GM23338 (cell line): ENCODE measurements at regions not wholly inside any gene's neighbourhood (a gene's known extent, or its start where the extent isn't known, plus 50 kb on each side); places are given as distances from the start of the nearest gene placed in this dataset.

Experiments
- ATAC-seq: fragments of 200-7000 bp; cut with Tn5 transposase; 3 replicates; pipeline ENCODE4 v1.9.1; 2020
- DNase-seq: peaks from one replicate; pipeline ENCODE4 v3.0.0-alpha.2; 2015; ENCODE audit warnings: low spot score
- H2AFZ ChIP-seq: fragments of 200-600 bp; sonication (generic); 2 replicates; pipeline ENCODE4 v1.8.0; 2016; ENCODE audit warnings: antibody characterized with exemption, mild to moderate bottlenecking, moderate library complexity
- H3F3A ChIP-seq: fragments of 200-600 bp; sonication (generic); replicated peaks from 2 replicates; pipeline ENCODE4 v1.8.0; 2017; ENCODE audit warnings: antibody characterized with exemption, mixed run types, low read depth
- H3K27ac ChIP-seq: fragments of 200-600 bp; sonication (generic); 2 replicates; pipeline ENCODE4 v1.6.1; 2016; ENCODE audit warnings: low read depth
- H3K27me3 ChIP-seq: fragments of 200-600 bp; sonication (generic); 2 replicates; pipeline ENCODE4 v1.8.0; 2016; ENCODE audit warnings: mild to moderate bottlenecking, mixed run types, moderate library complexity; ENCODE audit not compliant: insufficient read depth
- H3K36me3 ChIP-seq: fragments of 200-600 bp; sonication (generic); 2 replicates; pipeline ENCODE4 v1.8.0; 2016; ENCODE audit warnings: mild to moderate bottlenecking; ENCODE audit not compliant: insufficient read depth
- H3K4me1 ChIP-seq: fragments of 200-600 bp; sonication (generic); 2 replicates; pipeline ENCODE4 v1.8.0; 2016; ENCODE audit warnings: mild to moderate bottlenecking, moderate library complexity; ENCODE audit not compliant: insufficient read depth
- H3K4me2 ChIP-seq: fragments of 200-600 bp; sonication (generic); 2 replicates; pipeline ENCODE4 v1.7.1; 2017; ENCODE audit warnings: mixed run types
- H3K4me3 ChIP-seq: fragments of 200-600 bp; sonication (generic); 2 replicates; pipeline ENCODE4 v1.6.1; 2016; ENCODE audit warnings: mixed run types
- H3K79me2 ChIP-seq: fragments of 200-600 bp; sonication (generic); replicated peaks from 2 replicates; pipeline ENCODE4 v1.8.0; 2017; ENCODE audit warnings: mild to moderate bottlenecking; ENCODE audit not compliant: insufficient read depth
- H3K9me2 ChIP-seq: fragments of 200-600 bp; sonication (generic); 2 replicates; pipeline ENCODE4 v1.8.0; 2017; ENCODE audit not compliant: insufficient read depth
- H4K20me1 ChIP-seq: fragments of 200-600 bp; sonication (generic); replicated peaks from 2 replicates; pipeline ENCODE4 v1.8.0; 2017; ENCODE audit warnings: mild to moderate bottlenecking; ENCODE audit not compliant: insufficient read depth
- H3K27ac Mint-ChIP-seq: 2 replicates; pipeline ENCODE4 v1.8.0; 2020; ENCODE audit warnings: inconsistent platforms, mild to moderate bottlenecking, moderate library complexity, mixed read lengths
- H3K27me3 Mint-ChIP-seq: 3 replicates; pipeline ENCODE4 v1.8.0; 2022; ENCODE audit warnings: low read depth, mild to moderate bottlenecking, moderate library complexity, mixed read lengths, inconsistent platforms; ENCODE audit not compliant: insufficient read depth, poor library complexity
- H3K36me3 Mint-ChIP-seq: 3 replicates; pipeline ENCODE4 v1.8.0; 2021; ENCODE audit warnings: low read depth, mild to moderate bottlenecking, inconsistent platforms, moderate library complexity, mixed read lengths
- H3K4me1 Mint-ChIP-seq: 3 replicates; pipeline ENCODE4 v1.8.0; 2020; ENCODE audit warnings: mild to moderate bottlenecking, inconsistent platforms, mixed read lengths
- H3K4me3 Mint-ChIP-seq: 3 replicates; pipeline ENCODE4 v1.8.0; 2021; ENCODE audit warnings: moderate library complexity, mild to moderate bottlenecking, inconsistent platforms, mixed read lengths
- H3K9me3 Mint-ChIP-seq: 3 replicates; pipeline ENCODE4 v1.8.0; 2020; ENCODE audit warnings: moderate library complexity, mild to moderate bottlenecking, inconsistent platforms, mixed read lengths
- CREB1 ChIP-seq: fragments of 250-450 bp; sonication (Bioruptor Pico); IDR thresholded peaks from 2 replicates; pipeline ENCODE4 v1.5.0; 2020; ENCODE audit warnings: low read depth, mild to moderate bottlenecking, moderate library complexity
- CTCF ChIP-seq, 2 experiments: fragments of 200-600 bp in 1 of 2; sonication (generic) in 1 of 2; conservative IDR thresholded peaks; 2 replicates each; pipeline versions ENCODE4 v1.5.1 to v1.6.1; 2016 to 2017; ENCODE audit warnings: antibody characterized with exemption in 2 of 2, low read depth in 2 of 2, mild to moderate bottlenecking in 2 of 2, moderate library complexity in 1 of 2
- ETS1 ChIP-seq: IDR thresholded peaks from 2 replicates; pipeline ENCODE4 v1.6.1; 2016; ENCODE audit warnings: antibody characterized with exemption
- EZH2 ChIP-seq: fragments of 200-600 bp; sonication (generic); IDR thresholded peaks from one replicate; pipeline ENCODE4 v1.8.0; 2017; ENCODE audit warnings: antibody characterized with exemption, mild to moderate bottlenecking, low read depth; ENCODE audit not compliant: unreplicated experiment
- EZH2phosphoT487 ChIP-seq: fragments of 200-600 bp; sonication (generic); IDR thresholded peaks from one replicate; pipeline ENCODE4 v1.8.1; 2018; ENCODE audit warnings: antibody characterized with exemption; ENCODE audit not compliant: unreplicated experiment
- JUNB ChIP-seq: IDR thresholded peaks from one replicate; pipeline ENCODE4 v1.6.1; 2016; ENCODE audit warnings: antibody characterized with exemption; ENCODE audit not compliant: unreplicated experiment
- NANOG ChIP-seq: IDR thresholded peaks from 2 replicates; pipeline ENCODE4 v1.6.1; 2016; ENCODE audit warnings: antibody characterized with exemption, borderline replicate concordance
- POLR2AphosphoS5 ChIP-seq: IDR thresholded peaks from 2 replicates; pipeline ENCODE4 v1.6.1; 2016; ENCODE audit warnings: antibody characterized with exemption, low read depth
- REST ChIP-seq: IDR thresholded peaks from one replicate; pipeline ENCODE4 v1.6.1; 2018; ENCODE audit warnings: antibody characterized with exemption; ENCODE audit not compliant: unreplicated experiment
- STAT1 ChIP-seq: IDR thresholded peaks from one replicate; pipeline ENCODE4 v1.6.1; 2016; ENCODE audit warnings: antibody characterized with exemption; ENCODE audit not compliant: unreplicated experiment
- ZNF114 ChIP-seq: fragments of 250-450 bp; sonication (Bioruptor Pico); IDR thresholded peaks from 2 replicates; pipeline ENCODE4 v1.5.0; 2020; ENCODE audit warnings: mild to moderate bottlenecking, moderate library complexity
- ZNF462 ChIP-seq: fragments of 250-450 bp; sonication (Bioruptor Pico); IDR thresholded peaks from 2 replicates; pipeline ENCODE4 v1.5.0; 2020; ENCODE audit warnings: mild to moderate bottlenecking, moderate library complexity

GRCh38 chr3:154851644-154852043 lies 228.5 kb upstream of the MME start:
- H3K4me1 ChIP-seq: no peaks in the 10 kb centered on the region
- H3K9me2 ChIP-seq: 0 out of 2 replicates have a peak, but pooled peaks cover 18% of the 10 kb centered on the region
- Mint-ChIP-seq H3K27me3 (peaks cover 2% of the 10 kb centered on the region), H3K4me3 (no peak overlapping the region), H3K4me1 (no peaks in the 10 kb centered on the region), H3K27ac (no peak overlapping the region), H3K9me3 (no peaks in the 10 kb centered on the region; the same call in 2 of the 3 replicates), H3K36me3 (no peaks in the 10 kb centered on the region)
- no peaks in the 10 kb centered on the region for H3K36me3 ChIP-seq
- no peaks in the 10 kb centered on the region for H3K79me2 ChIP-seq
- H4K20me1 ChIP-seq: no peaks in the 10 kb centered on the region
- DNase-seq (no peak), ATAC-seq (no peak)
- no peaks in the 10 kb centered on the region for H3F3A ChIP-seq
- H3K4me3 ChIP-seq: no peak overlapping the region
- no peak overlapping the region for H3K27ac ChIP-seq
- no peaks in the 10 kb centered on the region for H3K27me3 ChIP-seq
- no peak overlapping the region for H3K4me2 ChIP-seq
- TF ChIP-seq EZH2phosphoT487 (no peak), ETS1 (no peak), CREB1 (CRISPR knock-in tag) (no peak), JUNB (no peak), ZNF114 (CRISPR knock-in tag) (no peak), REST (no peak), STAT1 (no peak), POLR2AphosphoS5 (no peak), EZH2 (no peak), CTCF (conservative IDR thresholded peaks at IDR 0.05; ENCODE audit: low read depth in 2 of 2) (no peak), NANOG (no peak), ZNF462 (CRISPR knock-in tag) (no peak)
- H2AFZ ChIP-seq: no peak overlapping the region
